Panc1 (cell line): ENCODE measurements at regions not wholly inside any gene's neighbourhood (a gene's known extent, or its start where the extent isn't known, plus 50 kb on each side); places are given as distances from the start of the nearest gene placed in this dataset.

Source experiments
- CTCF ChIP-seq: fragments of 450-650 bp; IDR thresholded peaks from 2 replicates; pipeline ENCODE4 v1.5.1; 2017; ENCODE audit warnings: mild to moderate bottlenecking
- POLR2AphosphoS5 ChIP-seq: IDR thresholded peaks from 2 replicates; pipeline ENCODE4 v1.6.1; 2012; ENCODE audit warnings: mild to moderate bottlenecking, low read depth, low read length, moderate library complexity
- REST ChIP-seq, 2 experiments: IDR thresholded peaks; 2 replicates each; pipeline ENCODE4 v1.6.1; 2011 to 2012; ENCODE audit warnings: low read depth in 2 of 2, control low read depth in 1 of 2, low read length in 1 of 2, mild to moderate bottlenecking in 1 of 2, moderate library complexity in 1 of 2; ENCODE audit not compliant: insufficient read depth in 1 of 2
- SIN3A ChIP-seq: IDR thresholded peaks from 2 replicates; pipeline ENCODE4 v1.6.1; 2012; ENCODE audit warnings: low read depth, mild to moderate bottlenecking, low read length, moderate library complexity, borderline replicate concordance; ENCODE audit not compliant: insufficient read depth
- TCF7L2 ChIP-seq: IDR thresholded peaks from 2 replicates; pipeline ENCODE4 v1.6.1; 2011; ENCODE audit warnings: mild to moderate bottlenecking, low read depth, low read length, inconsistent platforms

- TF ChIP-seq POLR2AphosphoS5 = no peak
- TF ChIP-seq CTCF = no peak
- no peak for TF ChIP-seq SIN3A
- no peak for TF ChIP-seq TCF7L2
- TF ChIP-seq REST (IDR thresholded peaks at IDR 0.05; ENCODE audit: insufficient read depth in 1 of 2, low read depth in 2 of 2, low read length in 1 of 2) = no peak
These were observed 291.3 kb upstream of the PHYHIPL start for GRCh38 chr10:58885146-58885545.
